ENCODE measurements at regions not wholly inside any gene's neighbourhood (a gene's known extent, or its start where the extent isn't known, plus 50 kb on each side); places are given as distances from the start of the nearest gene placed in this dataset.

- no peak for DNase-seq
Observed at GRCh38 chr2:126518196-126518595, 137.8 kb upstream of the GYPC start.

GRCh38 chr2:126527836-126528490, 128.0 kb upstream of the GYPC start:
- peak; percentile 58 for DNase-seq

- DNase-seq: no peak
Observed at GRCh38 chr2:126531029-126531428, 124.9 kb upstream of the GYPC start.

- DNase-seq: no peak
Observed at GRCh38 chr2:126534478-126534877, 121.5 kb upstream of the GYPC start.

GRCh38 chr2:126535408-126535807, 120.5 kb upstream of the GYPC start:
- no peak for DNase-seq

- no peak for DNase-seq
Observed at GRCh38 chr2:126536605-126537200, 119.3 kb upstream of the GYPC start.

- DNase-seq: no peak
Observed at GRCh38 chr2:126539101-126539500, 116.9 kb upstream of the GYPC start.

GRCh38 chr2:126542247-126542646, 113.7 kb upstream of the GYPC start:
- DNase-seq: no peak

- DNase-seq: no peak
Observed at GRCh38 chr2:126543081-126543480, 112.9 kb upstream of the GYPC start.

GRCh38 chr2:126558029-126558428, 97.9 kb upstream of the GYPC start:
- DNase-seq: no peak

- no peak for DNase-seq
Observed at GRCh38 chr2:126568734-126569133, 87.2 kb upstream of the GYPC start.

- no peak for DNase-seq
Observed at GRCh38 chr2:126571403-126571802, 84.6 kb upstream of the GYPC start.

GRCh38 chr2:126575631-126576030, 80.3 kb upstream of the GYPC start:
- DNase-seq: no peak

- no peak for DNase-seq
Observed at GRCh38 chr2:126579868-126580267, 76.1 kb upstream of the GYPC start.

- no peak for DNase-seq
Observed at GRCh38 chr2:126586317-126586716, 69.6 kb upstream of the GYPC start.

GRCh38 chr2:126599062-126599461, 56.9 kb upstream of the GYPC start:
- DNase-seq: no peak

GRCh38 chr2:126600742-126601141, 55.2 kb upstream of the GYPC start:
- no peak for DNase-seq

- DNase-seq: no peak
Observed at GRCh38 chr2:126602334-126602733, 53.6 kb upstream of the GYPC start.
